GM19438 (cell line): ENCODE measurements at regions not wholly inside any gene's neighbourhood (a gene's known extent, or its start where the extent isn't known, plus 50 kb on each side); places are given as distances from the start of the nearest gene placed in this dataset.

Experiments used
- ATAC-seq: cut with Tn5 transposase; IDR thresholded peaks from one replicate; pipeline ENCODE4 v1.9.1; 2021; ENCODE audit warnings: low read depth; ENCODE audit not compliant: unreplicated experiment

GRCh38 chr2:80822999-80823398, 518.4 kb upstream of the LRRTM1 start:
- no peak for ATAC-seq

- no peak for ATAC-seq
Measured at GRCh38 chr2:80815259-80815658, 510.7 kb upstream of the LRRTM1 start.

- ATAC-seq: no peak
Measured at GRCh38 chr2:80786584-80786983, 482.0 kb upstream of the LRRTM1 start.

GRCh38 chr2:80778704-80779103, 474.2 kb upstream of the LRRTM1 start:
- ATAC-seq: no peak

GRCh38 chr2:80748592-80748991, 444.0 kb upstream of the LRRTM1 start:
- no peak for ATAC-seq

GRCh38 chr2:80737047-80737446, 432.5 kb upstream of the LRRTM1 start:
- no peak for ATAC-seq

GRCh38 chr2:80725001-80725400, 420.4 kb upstream of the LRRTM1 start:
- ATAC-seq: no peak

GRCh38 chr2:80722803-80723202, 418.3 kb upstream of the LRRTM1 start:
- ATAC-seq: no peak

GRCh38 chr2:80719607-80720006, 415.1 kb upstream of the LRRTM1 start:
- no peak for ATAC-seq

- ATAC-seq: no peak
Measured at GRCh38 chr2:80715433-80715832, 410.9 kb upstream of the LRRTM1 start.

GRCh38 chr2:80711915-80712314, 407.4 kb upstream of the LRRTM1 start:
- no peak for ATAC-seq

GRCh38 chr2:80706951-80707350, 402.4 kb upstream of the LRRTM1 start:
- ATAC-seq: no peak

GRCh38 chr2:80706541-80706940, 402.0 kb upstream of the LRRTM1 start:
- ATAC-seq: no peak

GRCh38 chr2:80703532-80703931, 399.0 kb upstream of the LRRTM1 start:
- no peak for ATAC-seq

- ATAC-seq: no peak
Measured at GRCh38 chr2:80700961-80701360, 396.4 kb upstream of the LRRTM1 start.
